Astrocyte of the hippocampus (primary cell): ENCODE measurements at regions not wholly inside any gene's neighbourhood (a gene's known extent, or its start where the extent isn't known, plus 50 kb on each side); places are given as distances from the start of the nearest gene placed in this dataset.
"Not testable (repeated sequence)": the region's sequence is repeated elsewhere in the genome, so short reads cannot be mapped to it uniquely, and the experiment has no call there.

Experiments used
- DNase-seq: peaks from one replicate; pipeline ENCODE4 v3.0.0; 2011; ENCODE audit warnings: low read depth, low spot score

DNA sequence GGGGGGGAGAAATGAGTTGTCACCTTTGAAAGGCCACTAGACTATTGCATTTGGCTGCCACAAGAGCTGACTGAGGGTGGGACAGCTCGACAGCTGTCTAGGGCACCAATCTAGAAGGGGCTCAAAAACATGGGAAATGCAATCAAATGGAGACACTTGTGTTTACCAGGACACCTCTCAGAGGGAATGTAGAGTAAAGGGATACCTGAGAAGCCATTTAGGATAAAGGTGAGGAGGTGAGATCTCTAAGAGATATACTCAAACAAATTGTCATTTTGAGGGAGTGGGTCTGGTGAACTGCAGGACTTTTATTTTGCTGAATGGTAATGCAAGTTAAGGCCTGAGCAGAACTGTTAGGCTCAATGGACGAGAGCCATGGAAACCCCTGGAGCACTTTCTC is 159.8 kb downstream of the DDX1 start:
- DNase-seq, result no peak

GRCh38 chr2:15752552-15753232 is 161.0 kb downstream of the DDX1 start:
- no peak for DNase-seq

- no peak for DNase-seq
Measured at GRCh38 chr2:15753233-15753798, 161.6 kb downstream of the DDX1 start.

- no peak for DNase-seq
Measured at GRCh38 chr2:15753811-15754702, 162.4 kb downstream of the DDX1 start.

GRCh38 chr2:15754703-15755099 is 163.0 kb downstream of the DDX1 start:
- no peak for DNase-seq

DNA sequence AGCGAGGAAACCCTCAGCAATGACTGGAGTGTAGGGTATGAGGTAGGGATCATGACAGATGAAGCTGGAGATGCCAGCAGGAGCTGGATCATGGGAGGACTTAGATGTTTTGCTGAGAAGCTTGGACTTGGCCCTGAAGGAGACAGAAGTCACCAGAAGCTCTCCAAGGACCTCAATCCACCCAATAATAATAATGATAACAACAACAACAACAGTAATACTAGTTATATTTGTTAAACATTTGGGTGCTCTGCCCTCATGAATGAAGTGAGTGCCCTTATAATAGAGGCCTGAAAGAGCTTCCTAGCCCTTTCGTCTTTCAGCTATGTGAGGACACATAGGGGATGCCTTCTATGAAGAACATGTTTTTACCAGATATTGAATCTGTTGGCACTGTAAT is 163.9 kb downstream of the DDX1 start:
- no peak for DNase-seq

DNA sequence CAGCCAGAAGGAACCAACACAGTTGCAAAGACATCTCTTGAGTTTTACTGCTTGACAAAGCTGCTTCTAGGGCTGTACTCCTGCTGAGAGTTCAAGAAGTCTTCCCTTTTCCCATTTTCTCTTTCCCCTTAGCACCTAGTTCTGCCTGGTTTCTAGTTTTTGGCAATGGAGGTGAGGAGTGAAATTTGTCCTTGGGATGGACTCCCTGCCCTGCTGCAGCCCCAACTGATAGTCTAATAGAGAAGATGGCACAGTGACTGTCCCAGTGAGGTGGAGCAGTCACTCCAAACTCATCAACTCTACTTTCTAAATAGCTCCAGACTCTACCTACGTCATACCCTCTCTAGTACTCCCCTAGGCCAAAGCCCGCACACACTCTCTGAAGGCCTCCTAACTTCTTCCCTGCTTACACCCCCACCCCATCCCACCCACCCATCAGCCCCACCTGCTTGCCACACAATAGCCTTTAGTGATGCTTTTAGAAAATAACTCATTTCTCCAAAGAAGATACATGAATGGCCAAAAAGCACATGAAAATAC is 164.4 kb downstream of the DDX1 start:
- DNase-seq, result no peak

- no peak for DNase-seq
Measured at GRCh38 chr2:15756882-15757819, 165.5 kb downstream of the DDX1 start.

- no peak for DNase-seq
Measured at GRCh38 chr2:15757820-15758586, 166.3 kb downstream of the DDX1 start.

DNA sequence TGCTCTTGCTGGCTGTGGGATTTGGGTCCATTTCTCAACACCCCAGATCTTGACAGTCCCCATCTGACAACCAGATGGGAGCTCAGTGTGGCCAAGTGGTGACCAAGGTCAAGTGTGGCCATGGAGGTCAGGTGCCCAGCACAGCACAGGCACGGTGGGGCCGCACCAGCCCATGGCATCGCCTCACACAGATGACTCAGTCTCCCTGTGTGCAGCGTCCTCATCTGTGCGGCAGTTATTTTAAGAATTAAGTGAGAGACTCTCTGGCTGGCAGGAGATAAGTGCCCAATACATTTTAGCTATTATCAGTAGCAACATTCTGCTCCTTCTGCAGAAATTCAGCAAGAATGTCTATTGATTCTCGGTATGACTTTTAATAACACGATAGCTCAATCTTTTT is 167.2 kb downstream of the DDX1 start:
- no peak for DNase-seq

- no peak for DNase-seq
Measured at GRCh38 chr2:15759385-15759784, 167.7 kb downstream of the DDX1 start.

GRCh38 chr2:15759791-15760190 is 168.1 kb downstream of the DDX1 start:
- DNase-seq, result not testable (repeated sequence)

- no peak for DNase-seq
Measured at GRCh38 chr2:15760232-15760910, 168.7 kb downstream of the DDX1 start.

DNA sequence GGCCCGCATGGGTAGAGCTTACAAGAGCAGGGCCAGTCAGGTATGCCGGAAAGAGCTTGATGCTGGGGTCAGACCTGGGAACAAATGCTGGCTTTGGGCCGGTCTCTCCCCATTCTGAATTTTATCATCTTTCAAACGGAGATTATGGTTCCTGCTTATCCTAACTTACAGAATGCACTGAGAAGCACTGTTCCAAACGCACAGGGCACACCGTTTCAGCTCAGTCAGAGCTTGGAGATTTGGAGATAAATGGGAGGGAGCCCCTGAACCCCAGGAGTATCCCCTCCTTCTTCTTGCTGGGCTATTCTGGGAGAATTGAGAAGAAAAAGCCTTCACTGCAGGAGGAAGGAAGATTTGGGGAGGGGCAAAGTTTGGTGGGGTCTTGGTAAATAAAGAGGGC is 169.4 kb downstream of the DDX1 start:
- DNase-seq, result no peak

DNA sequence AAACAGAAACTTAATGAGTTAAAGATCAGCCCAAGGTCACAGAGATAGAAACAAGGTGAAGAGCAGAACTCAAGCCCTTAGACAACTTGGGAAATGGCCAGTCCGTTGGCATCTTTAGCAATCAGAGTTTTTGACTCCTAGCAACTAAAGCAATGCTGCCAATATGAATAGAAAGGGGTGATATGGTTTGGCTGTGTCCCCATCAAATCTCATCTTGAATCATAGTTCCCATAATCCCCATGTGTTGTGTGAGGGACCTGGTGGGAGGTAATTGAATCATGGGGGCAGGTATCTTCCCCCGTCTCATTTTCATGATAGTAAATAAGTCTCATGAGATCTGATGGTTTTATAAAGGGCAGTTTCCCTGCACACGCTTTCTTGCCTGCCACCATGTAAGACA is 170.2 kb downstream of the DDX1 start:
- no peak for DNase-seq

GRCh38 chr2:15762449-15762848 is 170.8 kb downstream of the DDX1 start:
- no peak for DNase-seq

- DNase-seq, result no peak
Measured at GRCh38 chr2:15763106-15763821, 171.6 kb downstream of the DDX1 start.

DNA sequence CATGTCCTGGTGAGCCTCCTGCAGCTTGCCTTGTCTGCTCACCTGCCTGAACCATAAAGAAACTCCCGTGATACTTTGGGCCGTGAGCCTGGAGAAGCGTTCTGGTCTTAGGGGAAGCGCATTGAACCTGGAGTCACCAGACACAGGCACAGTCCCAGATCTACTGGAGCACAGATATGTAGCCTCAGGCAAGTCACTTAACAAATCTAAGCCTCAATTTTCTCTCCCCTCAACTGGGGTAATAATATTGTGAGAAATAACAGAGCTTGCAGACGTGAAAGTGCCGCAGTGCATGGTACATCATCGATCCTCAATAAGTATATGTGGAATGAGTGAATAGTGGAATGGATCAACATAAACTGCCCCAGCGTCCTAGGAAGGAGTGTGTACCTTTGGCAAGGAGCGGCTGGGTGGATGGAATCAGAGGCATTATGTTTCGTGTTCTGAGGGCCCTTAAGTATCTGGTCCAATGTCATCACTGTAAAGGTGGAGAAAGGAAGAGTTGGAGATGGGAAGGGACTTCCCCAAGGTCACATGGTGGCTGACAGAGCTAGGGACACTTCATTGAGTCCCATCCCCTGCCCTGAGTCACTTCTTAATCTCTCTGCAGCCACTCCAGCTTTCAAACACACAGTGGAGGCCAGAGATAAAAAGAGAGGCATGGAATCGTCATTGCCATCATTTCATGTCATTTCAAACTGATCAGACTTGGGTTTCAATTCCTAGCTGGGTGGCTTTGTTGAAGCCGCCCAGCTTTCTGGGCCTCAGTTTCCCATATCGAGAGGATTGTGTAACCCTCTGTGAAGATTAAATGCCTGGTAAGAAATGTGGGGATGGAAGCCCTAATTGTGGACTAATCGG is 172.4 kb downstream of the DDX1 start:
- no peak for DNase-seq

GRCh38 chr2:15764683-15765011 is 173.0 kb downstream of the DDX1 start:
- DNase-seq, result no peak
